Kidney capillary endothelial cell (primary cell): ENCODE measurements at regions not wholly inside any gene's neighbourhood (a gene's known extent, or its start where the extent isn't known, plus 50 kb on each side); places are given as distances from the start of the nearest gene placed in this dataset.

ENCODE experiments used
- DNase-seq: peaks from one replicate; pipeline ENCODE4 v3.0.0-alpha.2; 2018; ENCODE audit warnings: low spot score

- DNase-seq, result no peak
Measured at GRCh38 chr1:47703156-47703825, 265.4 kb downstream of the FOXD2 start.

- DNase-seq, result no peak
Measured at GRCh38 chr1:47703981-47704596, 266.2 kb downstream of the FOXD2 start.

- no peak for DNase-seq
Measured at GRCh38 chr1:47705517-47706130, 267.8 kb downstream of the FOXD2 start.

GRCh38 chr1:47707503-47707902 lies 269.7 kb downstream of the FOXD2 start:
- DNase-seq, result no peak

GRCh38 chr1:47708019-47708535 lies 270.2 kb downstream of the FOXD2 start:
- DNase-seq, result no peak

GRCh38 chr1:47708658-47709018 lies 270.8 kb downstream of the FOXD2 start:
- DNase-seq, result no peak

GRCh38 chr1:47709019-47709871 lies 271.4 kb downstream of the FOXD2 start:
- DNase-seq, result no peak

- DNase-seq, result no peak
Measured at GRCh38 chr1:47709872-47710231, 272.0 kb downstream of the FOXD2 start.

- DNase-seq, result peak; percentile 66
Measured at GRCh38 chr1:47710329-47711071, 272.7 kb downstream of the FOXD2 start.
